GM21786 (cell line): ENCODE measurements at regions not wholly inside any gene's neighbourhood (a gene's known extent, or its start where the extent isn't known, plus 50 kb on each side); places are given as distances from the start of the nearest gene placed in this dataset.
"Not testable (repeated sequence)": the region's sequence is repeated elsewhere in the genome, so short reads cannot be mapped to it uniquely, and the experiment has no call there.

Experiments used
- ATAC-seq: cut with Tn5 transposase; IDR thresholded peaks from one replicate; pipeline ENCODE4 v1.9.1; 2021; ENCODE audit not compliant: unreplicated experiment

- ATAC-seq, result no peak
These were observed 52.5 kb upstream of the WDFY3 start for GRCh38 chr4:85018983-85019382.

- no peak for ATAC-seq
These were observed 52.9 kb upstream of the WDFY3 start for GRCh38 chr4:85019411-85019810.

GRCh38 chr4:85024671-85025070 is 58.2 kb upstream of the WDFY3 start:
- ATAC-seq, result no peak

GRCh38 chr4:85028910-85029309 is 62.4 kb upstream of the WDFY3 start:
- ATAC-seq, result no peak

GRCh38 chr4:85029453-85029852 is 63.0 kb upstream of the WDFY3 start:
- ATAC-seq, result no peak

- ATAC-seq, result no peak
These were observed 63.7 kb upstream of the WDFY3 start for GRCh38 chr4:85030156-85030555.

GRCh38 chr4:85033838-85034237 is 67.3 kb upstream of the WDFY3 start:
- ATAC-seq, result not testable (repeated sequence)

GRCh38 chr4:85039526-85039925 is 73.0 kb upstream of the WDFY3 start:
- ATAC-seq, result no peak

GRCh38 chr4:85043812-85044496 is 77.5 kb upstream of the WDFY3 start:
- not testable (repeated sequence) for ATAC-seq

- ATAC-seq, result no peak
These were observed 84.2 kb upstream of the WDFY3 start for GRCh38 chr4:85050736-85051135.

- ATAC-seq, result no peak
These were observed 85.0 kb upstream of the WDFY3 start for GRCh38 chr4:85051526-85051925.

GRCh38 chr4:85054925-85055324 is 88.4 kb upstream of the WDFY3 start:
- not testable (repeated sequence) for ATAC-seq

GRCh38 chr4:85058551-85058950 is 92.1 kb upstream of the WDFY3 start:
- no peak for ATAC-seq

- no peak for ATAC-seq
These were observed 95.5 kb upstream of the WDFY3 start for GRCh38 chr4:85061974-85062373.

GRCh38 chr4:85062466-85062865 is 96.0 kb upstream of the WDFY3 start:
- ATAC-seq, result no peak

- no peak for ATAC-seq
These were observed 100.9 kb upstream of the WDFY3 start for GRCh38 chr4:85067342-85067741.

- ATAC-seq, result no peak
These were observed 111.5 kb upstream of the WDFY3 start for GRCh38 chr4:85078016-85078415.

GRCh38 chr4:85081196-85081595 is 114.7 kb upstream of the WDFY3 start:
- ATAC-seq, result no peak

GRCh38 chr4:85084371-85085094 is 118.0 kb upstream of the WDFY3 start:
- peak; percentile 89 for ATAC-seq

GRCh38 chr4:85086721-85087120 is 120.2 kb upstream of the WDFY3 start:
- ATAC-seq, result no peak

- ATAC-seq, result no peak
These were observed 126.0 kb upstream of the WDFY3 start for GRCh38 chr4:85092536-85092935.

- ATAC-seq, result no peak
These were observed 126.5 kb upstream of the WDFY3 start for GRCh38 chr4:85092943-85093342.

- ATAC-seq, result no peak
These were observed 128.2 kb upstream of the WDFY3 start for GRCh38 chr4:85094735-85095134.
